Breast epithelium (tissue), 4 donors: ENCODE measurements at regions not wholly inside any gene's neighbourhood (a gene's known extent, or its start where the extent isn't known, plus 50 kb on each side); places are given as distances from the start of the nearest gene placed in this dataset.

Experiments used
- DNase-seq, 2 donors: peaks; one replicate each; pipeline ENCODE4 v3.0.0-alpha.2; 2019; ENCODE audit warnings: low spot score in 2 of 2
- H3K27ac ChIP-seq, 2 donors: fragments of 200-600 bp; sonication (generic) in 1 of 2; one replicate each; pipeline ENCODE4 v1.5.1; 2016 to 2019; ENCODE audit warnings: mild to moderate bottlenecking in 1 of 2
- H3K27me3 ChIP-seq, 2 donors: fragments of 200-600 bp; sonication (generic) in 1 of 2; one replicate each; pipeline versions ENCODE4 v1.5.1 to v1.6.0; 2017 to 2019; ENCODE audit warnings: control low read depth in 1 of 2, mild to moderate bottlenecking in 1 of 2
- H3K36me3 ChIP-seq: fragments of 200-600 bp; one replicate; pipeline ENCODE4 v1.5.1; 2019
- H3K4me1 ChIP-seq, 2 donors: fragments of 200-600 bp; sonication (generic); one replicate each; pipeline ENCODE4 v1.5.1; 2016 to 2019; ENCODE audit warnings: control low read depth in 1 of 2
- H3K4me3 ChIP-seq, 3 donors: fragments of 200-600 bp; sonication (generic); 1 replicate in 2 of 3; 2 replicates in 1 of 3; pipeline ENCODE4 v1.5.1; 2016 to 2019; ENCODE audit warnings: mild to moderate bottlenecking in 3 of 3, moderate library complexity in 2 of 3
- H3K9me3 ChIP-seq, 2 donors: fragments of 200-600 bp; sonication (generic) in 1 of 2; one replicate each; pipeline ENCODE4 v1.5.1; 2016 to 2019; ENCODE audit warnings: control low read depth in 1 of 2
- CTCF ChIP-seq, 3 donors: fragments of 450-650 bp; IDR thresholded peaks; one replicate each; pipeline ENCODE4 v1.5.1; 2016 to 2017; ENCODE audit warnings: antibody characterized with exemption in 3 of 3, mild to moderate bottlenecking in 3 of 3, moderate library complexity in 3 of 3
- POLR2A ChIP-seq: fragments of 450-650 bp; IDR thresholded peaks from one replicate; pipeline ENCODE4 v1.6.1; 2016; ENCODE audit warnings: antibody characterized with exemption, mild to moderate bottlenecking, moderate library complexity
- POLR2AphosphoS5 ChIP-seq, 3 donors: sonication (generic); formaldehyde crosslinking; IDR thresholded peaks; one replicate each; pipeline ENCODE4 v1.6.1; 2017; ENCODE audit warnings: antibody characterized with exemption in 3 of 3
- intact Hi-C: fragments of 100-400 bp; cut with DNase I; formaldehyde crosslinking; loops from one replicate; pipeline ENCODE4 v1.15.1; 2023; ENCODE audit warnings: low total_unique reads

GRCh38 chr3:152516216-152516615 is 247.5 kb downstream of the MBNL1 start:
- DNase-seq, result no peak
- Histone ChIP-seq H3K4me1 (no peaks in the 10 kb centered on the region), H3K9me3 (no peaks in the 10 kb centered on the region), H3K36me3 (no peaks in the 10 kb centered on the region), H3K4me3 (no peak overlapping the region), H3K27ac (no peak overlapping the region), H3K27me3 (no peaks in the 10 kb centered on the region)
- intact Hi-C loops, result no loop called here
- TF ChIP-seq POLR2AphosphoS5 (IDR thresholded peaks at IDR 0.05) (no peak), CTCF (IDR thresholded peaks at IDR 0.05) (no peak), POLR2A (no peak)

GRCh38 chr3:152517502-152517901 is 248.8 kb downstream of the MBNL1 start:
- TF ChIP-seq POLR2A, result no peak
- TF ChIP-seq POLR2AphosphoS5 (IDR thresholded peaks at IDR 0.05), result no peak
- TF ChIP-seq CTCF (IDR thresholded peaks at IDR 0.05), result no peak
- no peaks in the 10 kb centered on the region for H3K4me1 ChIP-seq
- H3K4me3 ChIP-seq, result no peak overlapping the region
- H3K36me3 ChIP-seq, result no peaks in the 10 kb centered on the region
- DNase-seq, result no peak
- intact Hi-C loops, result no loop called here
- H3K27ac ChIP-seq, result no peak overlapping the region
- no peaks in the 10 kb centered on the region for H3K9me3 ChIP-seq
- H3K27me3 ChIP-seq, result no peaks in the 10 kb centered on the region

- H3K36me3 ChIP-seq, result no peaks in the 10 kb centered on the region
- H3K27ac ChIP-seq, result no peak overlapping the region
- no peaks in the 10 kb centered on the region for H3K9me3 ChIP-seq
- H3K4me3 ChIP-seq, result no peak overlapping the region
- no peaks in the 10 kb centered on the region for H3K4me1 ChIP-seq
- DNase-seq, result no peak
- no peak for TF ChIP-seq POLR2A
- no peak for TF ChIP-seq POLR2AphosphoS5 (IDR thresholded peaks at IDR 0.05)
- no peak for TF ChIP-seq CTCF (IDR thresholded peaks at IDR 0.05)
- intact Hi-C loops, result no loop called here
- H3K27me3 ChIP-seq, result no peaks in the 10 kb centered on the region
Measured at GRCh38 chr3:152518346-152518745, 249.6 kb downstream of the MBNL1 start.

- TF ChIP-seq POLR2AphosphoS5 (IDR thresholded peaks at IDR 0.05), result no peak
- TF ChIP-seq CTCF (IDR thresholded peaks at IDR 0.05), result no peak
- TF ChIP-seq POLR2A, result no peak
- no peak overlapping the region for H3K4me3 ChIP-seq
- intact Hi-C loops, result no loop called here
- no peaks in the 10 kb centered on the region for H3K27me3 ChIP-seq
- H3K4me1 ChIP-seq, result no peaks in the 10 kb centered on the region
- no peaks in the 10 kb centered on the region for H3K9me3 ChIP-seq
- DNase-seq, result no peak
- H3K36me3 ChIP-seq, result no peaks in the 10 kb centered on the region
- no peak overlapping the region for H3K27ac ChIP-seq
Measured at GRCh38 chr3:152519376-152519775, 250.6 kb downstream of the MBNL1 start.

- Histone ChIP-seq H3K4me1 (no peaks in the 10 kb centered on the region), H3K36me3 (no peaks in the 10 kb centered on the region), H3K27me3 (no peaks in the 10 kb centered on the region), H3K9me3 (no peaks in the 10 kb centered on the region), H3K4me3 (no peak overlapping the region), H3K27ac (no peak overlapping the region)
- DNase-seq, result no peak
- TF ChIP-seq POLR2A (no peak), CTCF (IDR thresholded peaks at IDR 0.05) (no peak), POLR2AphosphoS5 (IDR thresholded peaks at IDR 0.05) (no peak)
- intact Hi-C loops, result no loop called here
Measured at GRCh38 chr3:152522036-152522435, 253.3 kb downstream of the MBNL1 start.
